PC-9 (cell line): ENCODE measurements at regions not wholly inside any gene's neighbourhood (a gene's known extent, or its start where the extent isn't known, plus 50 kb on each side); places are given as distances from the start of the nearest gene placed in this dataset.

ENCODE experiments used
- BruUV-seq: library from RNA; stranded (reverse); fragments of 400-500 nt; replicated peaks from 2 replicates; lab custom pipeline; 2021; lab: Mats Ljungman, UMichigan
- CTCF ChIA-PET: fragments of 300-600 bp; sonication (Branson Sonifier 250); formaldehyde crosslinking; loops from one replicate; lab custom pipeline; 2022; ENCODE audit warnings: antibody characterized with exemption; lab: Charles Lee
- POLR2A ChIA-PET: fragments of 300-600 bp; sonication (Branson Sonifier 250); formaldehyde crosslinking; loops from one replicate; lab custom pipeline; 2022; ENCODE audit warnings: antibody characterized with exemption; ENCODE audit not compliant: unreplicated experiment; lab: Charles Lee
- DNase-seq, 2 experiments: peaks; one replicate each; pipeline versions ENCODE4 v3.0.0 to v3.0.0-alpha.2; 2015 to 2022; ENCODE audit warnings: mixed read lengths in 1 of 2
- H2AFZ ChIP-seq: fragments of 200-600 bp; sonication (generic); 2 replicates; pipeline ENCODE4 v1.8.1; 2017; ENCODE audit warnings: antibody characterized with exemption
- H3F3A ChIP-seq: fragments of 200-600 bp; sonication (generic); 2 replicates; pipeline ENCODE4 v1.8.1; 2017; ENCODE audit warnings: antibody characterized with exemption, mild to moderate bottlenecking, low read depth; ENCODE audit not compliant: insufficient read depth
- H3K27ac ChIP-seq: fragments of 200-600 bp; sonication (generic); 2 replicates; pipeline ENCODE4 v1.6.1; 2016; ENCODE audit warnings: mixed run types
- H3K27me3 ChIP-seq: fragments of 200-600 bp; sonication (generic); 2 replicates; pipeline ENCODE4 v1.6.1; 2016; ENCODE audit warnings: low read depth, mixed run types; ENCODE audit not compliant: insufficient read depth
- H3K36me3 ChIP-seq: fragments of 200-600 bp; sonication (generic); 2 replicates; pipeline ENCODE4 v1.6.1; 2016; ENCODE audit warnings: low read depth, mixed run types
- H3K4me1 ChIP-seq: fragments of 200-600 bp; sonication (generic); replicated peaks from 2 replicates; pipeline ENCODE4 v1.6.1; 2016; ENCODE audit warnings: mixed run types; ENCODE audit not compliant: insufficient read depth
- H3K4me2 ChIP-seq: fragments of 200-600 bp; sonication (generic); 2 replicates; pipeline ENCODE4 v1.6.1; 2017; ENCODE audit warnings: mixed run types
- H3K4me3 ChIP-seq: fragments of 200-600 bp; sonication (generic); 2 replicates; pipeline ENCODE4 v1.6.1; 2016; ENCODE audit warnings: mixed run types
- H3K79me2 ChIP-seq: fragments of 200-600 bp; sonication (generic); 2 replicates; pipeline ENCODE4 v1.6.1; 2017; ENCODE audit warnings: low read depth, mixed run types
- H3K9me2 ChIP-seq: fragments of 200-600 bp; sonication (generic); 2 replicates; pipeline ENCODE4 v1.8.1; 2017; ENCODE audit warnings: mild to moderate bottlenecking; ENCODE audit not compliant: insufficient read depth
- H3K9me3 ChIP-seq: fragments of 200-600 bp; sonication (generic); 2 replicates; pipeline ENCODE4 v1.8.1; 2016; ENCODE audit warnings: low read depth; ENCODE audit not compliant: insufficient read depth
- H4K20me1 ChIP-seq: fragments of 200-600 bp; sonication (generic); 2 replicates; pipeline ENCODE4 v1.8.1; 2017; ENCODE audit not compliant: insufficient read depth
- EZH2 ChIP-seq: fragments of 200-600 bp; sonication (generic); IDR thresholded peaks from 2 replicates; pipeline ENCODE4 v1.8.0; 2017; ENCODE audit warnings: antibody characterized with exemption, low read depth
- intact Hi-C: fragments of 100-400 bp; cut with micrococcal nuclease; formaldehyde crosslinking; loops from one replicate; pipeline ENCODE4 v1.10.0; 2022; ENCODE audit not compliant: unreplicated experiment
- TF ChIP-seq, protein P1 (sequence below): fragments of 200-600 bp; sonication (generic); conservative IDR thresholded peaks from 2 replicates; pipeline ENCODE4 v1.6.1; 2017; ENCODE audit warnings: mixed run types, antibody characterized with exemption, mild to moderate bottlenecking, moderate library complexity

DNA sequence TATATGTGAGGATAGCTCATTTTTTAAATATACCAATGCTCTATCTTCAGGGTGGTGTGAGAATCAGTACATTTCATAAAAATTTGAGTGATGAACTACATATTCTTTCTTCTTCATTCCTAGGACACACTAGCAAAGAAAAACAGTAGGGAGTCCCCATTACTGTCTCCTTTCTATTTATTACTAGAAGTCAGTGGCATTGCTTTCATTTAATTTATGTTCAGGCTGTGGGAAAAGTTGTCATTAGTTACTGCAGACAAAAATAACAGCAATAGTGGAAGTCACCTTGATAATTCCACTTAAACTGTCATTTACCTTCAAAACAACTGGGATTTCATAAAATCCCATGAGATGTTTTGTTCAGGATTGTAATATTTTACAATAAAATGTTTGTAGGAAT, 446.4 kb downstream of the GBE1 start:
- Histone ChIP-seq H3K36me3 (no peaks in the 10 kb centered on the region), H3K4me2 (no peak overlapping the region), H3F3A (no peaks in the 10 kb centered on the region), H3K79me2 (no peaks in the 10 kb centered on the region), H3K9me3 (no peaks in the 10 kb centered on the region; the same call in 1 of the 2 replicates), H3K27ac (no peak overlapping the region), H3K4me1 (no peaks in the 10 kb centered on the region), H3K27me3 (no peaks in the 10 kb centered on the region), H4K20me1 (no peaks in the 10 kb centered on the region), H3K4me3 (no peak overlapping the region), H3K9me2 (no peaks in the 10 kb centered on the region; the same call in 1 of the 2 replicates), H2AFZ (no peak overlapping the region)
- DNase-seq: no peak
- CTCF ChIA-PET: no interaction called here
- TF ChIP-seq, protein P1, sequence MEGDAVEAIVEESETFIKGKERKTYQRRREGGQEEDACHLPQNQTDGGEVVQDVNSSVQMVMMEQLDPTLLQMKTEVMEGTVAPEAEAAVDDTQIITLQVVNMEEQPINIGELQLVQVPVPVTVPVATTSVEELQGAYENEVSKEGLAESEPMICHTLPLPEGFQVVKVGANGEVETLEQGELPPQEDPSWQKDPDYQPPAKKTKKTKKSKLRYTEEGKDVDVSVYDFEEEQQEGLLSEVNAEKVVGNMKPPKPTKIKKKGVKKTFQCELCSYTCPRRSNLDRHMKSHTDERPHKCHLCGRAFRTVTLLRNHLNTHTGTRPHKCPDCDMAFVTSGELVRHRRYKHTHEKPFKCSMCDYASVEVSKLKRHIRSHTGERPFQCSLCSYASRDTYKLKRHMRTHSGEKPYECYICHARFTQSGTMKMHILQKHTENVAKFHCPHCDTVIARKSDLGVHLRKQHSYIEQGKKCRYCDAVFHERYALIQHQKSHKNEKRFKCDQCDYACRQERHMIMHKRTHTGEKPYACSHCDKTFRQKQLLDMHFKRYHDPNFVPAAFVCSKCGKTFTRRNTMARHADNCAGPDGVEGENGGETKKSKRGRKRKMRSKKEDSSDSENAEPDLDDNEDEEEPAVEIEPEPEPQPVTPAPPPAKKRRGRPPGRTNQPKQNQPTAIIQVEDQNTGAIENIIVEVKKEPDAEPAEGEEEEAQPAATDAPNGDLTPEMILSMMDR: no peak
- TF ChIP-seq EZH2: no peak
- intact Hi-C loops: no loop called here
- POLR2A ChIA-PET: no interaction called here
- no TSS peak for BruUV-seq

DNA sequence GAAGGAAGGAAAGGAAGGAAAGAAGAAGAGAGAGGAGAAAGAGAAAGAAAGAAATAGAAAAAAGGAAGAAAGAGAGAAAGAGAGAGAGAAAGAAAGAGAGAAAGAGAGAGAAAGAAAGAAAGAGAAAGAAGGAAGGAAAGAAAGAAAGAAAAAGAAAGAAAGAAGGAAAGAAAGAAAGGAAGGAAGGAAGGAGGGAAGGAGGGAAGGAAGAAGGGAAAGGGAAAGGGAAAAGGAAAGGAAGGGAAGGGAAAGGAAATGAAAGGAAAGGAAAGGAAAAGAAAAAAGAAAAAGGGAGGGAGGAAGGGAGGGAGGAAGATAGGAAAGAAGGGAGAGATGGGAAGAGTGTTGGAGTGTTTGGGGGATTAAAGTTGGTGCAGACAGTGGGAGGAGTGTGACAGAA, 450.1 kb downstream of the GBE1 start:
- Histone ChIP-seq H3K9me3 (no peaks in the 10 kb centered on the region; the same call in 1 of the 2 replicates), H2AFZ (no peak overlapping the region), H3K4me3 (no peak overlapping the region), H3K79me2 (no peaks in the 10 kb centered on the region), H4K20me1 (no peaks in the 10 kb centered on the region), H3K4me2 (no peak overlapping the region), H3K36me3 (no peaks in the 10 kb centered on the region), H3K27ac (no peak overlapping the region), H3K9me2 (no peaks in the 10 kb centered on the region; the same call in 1 of the 2 replicates), H3K27me3 (no peaks in the 10 kb centered on the region), H3F3A (no peaks in the 10 kb centered on the region), H3K4me1 (no peaks in the 10 kb centered on the region)
- DNase-seq: no peak
- ChIA-PET POLR2A (no interaction called here), CTCF (no interaction called here)
- TF ChIP-seq, protein P1: no peak
- no peak for TF ChIP-seq EZH2
- intact Hi-C loops: no loop called here
- BruUV-seq: no TSS peak

DNA sequence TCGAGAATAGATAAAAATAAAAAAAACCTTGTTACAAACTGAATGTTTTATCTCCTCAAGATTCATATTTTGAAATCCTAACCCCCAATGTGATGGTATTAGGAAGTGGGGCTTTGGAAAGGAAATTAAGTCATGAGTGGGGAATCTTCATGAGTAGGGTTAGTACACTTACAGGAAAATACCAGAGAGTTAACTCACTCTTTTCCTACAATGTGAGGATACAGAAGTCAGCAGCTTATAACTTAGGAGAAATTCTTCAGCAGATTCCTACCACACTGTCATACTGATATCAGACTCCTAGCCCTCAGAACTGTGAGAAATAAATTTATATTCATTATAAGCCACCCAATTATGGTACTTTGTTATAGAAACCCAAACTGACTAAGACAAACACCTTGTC, 453.1 kb downstream of the GBE1 start:
- Histone ChIP-seq H3K4me1 (no peaks in the 10 kb centered on the region), H3K9me2 (no peaks in the 10 kb centered on the region), H3K27ac (no peak overlapping the region), H4K20me1 (no peaks in the 10 kb centered on the region), H3K9me3 (no peaks in the 10 kb centered on the region), H3K4me3 (no peak overlapping the region), H3K4me2 (no peak overlapping the region), H2AFZ (no peak overlapping the region), H3F3A (no peaks in the 10 kb centered on the region), H3K27me3 (no peaks in the 10 kb centered on the region), H3K79me2 (no peaks in the 10 kb centered on the region), H3K36me3 (no peaks in the 10 kb centered on the region)
- ChIA-PET POLR2A (no interaction called here), CTCF (no interaction called here)
- no peak for DNase-seq
- TF ChIP-seq, protein P1: no peak
- TF ChIP-seq EZH2: no peak
- intact Hi-C loops: no loop called here
- no TSS peak for BruUV-seq
